A673 (cell line): ENCODE measurements at regions not wholly inside any gene's neighbourhood (a gene's known extent, or its start where the extent isn't known, plus 50 kb on each side); places are given as distances from the start of the nearest gene placed in this dataset.

Experiments
- EZH2 ChIP-seq: fragments of 200-600 bp; sonication (generic); IDR thresholded peaks from 2 replicates; pipeline ENCODE4 v1.6.1; 2017; ENCODE audit warnings: borderline replicate concordance, low read depth, mild to moderate bottlenecking, mixed read lengths, antibody characterized with exemption, low read length; ENCODE audit not compliant: poor library complexity, severe bottlenecking
- TF ChIP-seq, protein P1 (sequence below): fragments of 300-800, 200-600 bp; sonication (generic); conservative IDR thresholded peaks from 2 replicates; pipeline ENCODE4 v1.5.1; 2017; ENCODE audit warnings: low read depth, mild to moderate bottlenecking, antibody characterized with exemption, low read length, moderate library complexity, mixed read lengths

DNA sequence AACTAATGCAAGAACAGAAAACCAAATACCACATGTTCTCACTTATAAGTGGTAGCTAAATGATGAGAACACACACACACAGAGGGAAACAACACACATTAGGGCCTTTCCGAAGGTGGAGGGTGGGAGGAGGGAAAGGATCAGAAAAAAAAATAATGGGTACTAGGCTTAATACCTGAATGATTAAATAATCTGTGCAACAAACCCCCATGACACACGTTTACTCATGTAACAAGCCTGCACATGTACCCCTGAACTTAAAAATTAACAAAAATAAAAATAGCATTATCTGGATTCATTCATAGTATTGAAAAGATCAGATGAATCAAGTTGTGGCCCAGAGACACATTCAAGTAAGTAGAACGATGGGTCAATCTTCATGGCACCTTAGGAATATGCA lies 159.5 kb upstream of the POT1 start:
- no peak for TF ChIP-seq EZH2
- TF ChIP-seq, protein P1, sequence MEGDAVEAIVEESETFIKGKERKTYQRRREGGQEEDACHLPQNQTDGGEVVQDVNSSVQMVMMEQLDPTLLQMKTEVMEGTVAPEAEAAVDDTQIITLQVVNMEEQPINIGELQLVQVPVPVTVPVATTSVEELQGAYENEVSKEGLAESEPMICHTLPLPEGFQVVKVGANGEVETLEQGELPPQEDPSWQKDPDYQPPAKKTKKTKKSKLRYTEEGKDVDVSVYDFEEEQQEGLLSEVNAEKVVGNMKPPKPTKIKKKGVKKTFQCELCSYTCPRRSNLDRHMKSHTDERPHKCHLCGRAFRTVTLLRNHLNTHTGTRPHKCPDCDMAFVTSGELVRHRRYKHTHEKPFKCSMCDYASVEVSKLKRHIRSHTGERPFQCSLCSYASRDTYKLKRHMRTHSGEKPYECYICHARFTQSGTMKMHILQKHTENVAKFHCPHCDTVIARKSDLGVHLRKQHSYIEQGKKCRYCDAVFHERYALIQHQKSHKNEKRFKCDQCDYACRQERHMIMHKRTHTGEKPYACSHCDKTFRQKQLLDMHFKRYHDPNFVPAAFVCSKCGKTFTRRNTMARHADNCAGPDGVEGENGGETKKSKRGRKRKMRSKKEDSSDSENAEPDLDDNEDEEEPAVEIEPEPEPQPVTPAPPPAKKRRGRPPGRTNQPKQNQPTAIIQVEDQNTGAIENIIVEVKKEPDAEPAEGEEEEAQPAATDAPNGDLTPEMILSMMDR: no peak
